K562 (cell line): ENCODE measurements at regions not wholly inside any gene's neighbourhood (a gene's known extent, or its start where the extent isn't known, plus 50 kb on each side); places are given as distances from the start of the nearest gene placed in this dataset.

Experiments
- ARHGAP35 ChIP-seq: fragments of 450-650 bp; IDR thresholded peaks from 2 replicates; pipeline ENCODE4 v1.6.1; 2018; ENCODE audit not compliant: partially characterized antibody
- CBX8 ChIP-seq: fragments of 200-600 bp; sonication (generic); IDR thresholded peaks from 2 replicates; pipeline ENCODE4 v1.6.1; 2012; ENCODE audit warnings: borderline replicate concordance, mixed run types, low read depth, mild to moderate bottlenecking, moderate library complexity, mixed read lengths, low read length, control low read depth, inconsistent platforms; ENCODE audit not compliant: poor library complexity, severe bottlenecking; ENCODE audit errors: extremely low read depth
- E2F3 ChIP-seq: fragments of 250-450 bp; sonication (Bioruptor Pico); IDR thresholded peaks from 2 replicates; pipeline ENCODE4 v1.4.0; 2020; ENCODE audit warnings: mild to moderate bottlenecking
- ETV1 ChIP-seq: fragments of 450-650 bp; conservative IDR thresholded peaks from 2 replicates; pipeline ENCODE4 v1.6.1; 2016; ENCODE audit warnings: missing genetic modification characterization, control low read depth, low read depth, missing compliant biosample characterization
- FOXP1 ChIP-seq: sonication (generic); formaldehyde crosslinking; IDR thresholded peaks from 2 replicates; pipeline ENCODE4 v1.8.0; 2022; ENCODE audit warnings: mild to moderate bottlenecking, missing genetic modification reagents
- HIVEP1 ChIP-seq: fragments of 250-450 bp; sonication (Bioruptor Pico); IDR thresholded peaks from 2 replicates; pipeline ENCODE4 v1.4.0; 2020; ENCODE audit warnings: mild to moderate bottlenecking
- L3MBTL2 ChIP-seq: fragments of 450-650 bp; IDR thresholded peaks from 2 replicates; pipeline ENCODE4 v1.6.1; 2016; ENCODE audit warnings: mild to moderate bottlenecking, moderate library complexity
- MTA3 ChIP-seq: fragments of 450-650 bp; formaldehyde crosslinking; IDR thresholded peaks from 2 replicates; pipeline ENCODE4 v1.6.1; 2017; ENCODE audit warnings: mild to moderate bottlenecking, borderline replicate concordance
- POLR2AphosphoS2 ChIP-seq: IDR thresholded peaks from 2 replicates; pipeline ENCODE4 v1.6.1; 2012; ENCODE audit warnings: low read length, improper control_type of control experiment
- POLR2B ChIP-seq: fragments of 450-650 bp; IDR thresholded peaks from 2 replicates; pipeline ENCODE4 v1.6.1; 2018; ENCODE audit warnings: low read depth; ENCODE audit not compliant: partially characterized antibody
- RFX5 ChIP-seq: IDR thresholded peaks from 2 replicates; pipeline ENCODE4 v1.6.1; 2011; ENCODE audit warnings: low read depth, mild to moderate bottlenecking, improper control_type of control experiment, low read length
- SETDB1 ChIP-seq: IDR thresholded peaks from one replicate; pipeline ENCODE4 v1.6.1; 2012; ENCODE audit warnings: low read length, control low read depth, inconsistent platforms
- SMARCB1 ChIP-seq: IDR thresholded peaks from 2 replicates; pipeline ENCODE4 v1.6.1; 2011; ENCODE audit warnings: improper control_type of control experiment, low read depth; ENCODE audit not compliant: insufficient read length
- YBX1 ChIP-seq: fragments of 450-650 bp; IDR thresholded peaks from 2 replicates; pipeline ENCODE4 v1.7.1; 2016; ENCODE audit warnings: mild to moderate bottlenecking
- ZBTB8A ChIP-seq: fragments of 450-650 bp; IDR thresholded peaks from 2 replicates; pipeline ENCODE4 v1.6.1; 2018; ENCODE audit warnings: mild to moderate bottlenecking, moderate library complexity; ENCODE audit not compliant: partially characterized antibody
- ZC3H4 ChIP-seq: sonication (generic); formaldehyde crosslinking; IDR thresholded peaks from 2 replicates; pipeline ENCODE4 v1.9.0; 2021; ENCODE audit warnings: missing genetic modification reagents, borderline replicate concordance
- ZNF76 ChIP-seq: fragments of 250-450 bp; sonication (Bioruptor Pico); IDR thresholded peaks from 2 replicates; pipeline ENCODE4 v1.4.0; 2020; ENCODE audit warnings: mild to moderate bottlenecking, moderate library complexity, borderline replicate concordance
- ZNF766 ChIP-seq: fragments of 200-800 bp; sonication (Bioruptor generic); conservative IDR thresholded peaks from 2 replicates; pipeline ENCODE4 v1.6.1; 2016; ENCODE audit warnings: missing genetic modification characterization, missing compliant biosample characterization
- ZSCAN32 ChIP-seq: fragments of 450-650 bp; formaldehyde crosslinking; IDR thresholded peaks from 2 replicates; pipeline ENCODE4 v1.4.0; 2020; ENCODE audit warnings: mild to moderate bottlenecking, moderate library complexity
- TF ChIP-seq, protein P1 (sequence below), 2 experiments: fragments of 450-650 bp; formaldehyde crosslinking in 1 of 2; IDR thresholded peaks; 2 replicates each; pipeline versions ENCODE4 v1.4.0 to v1.6.1; 2014 to 2020; ENCODE audit warnings: mild to moderate bottlenecking in 2 of 2, borderline replicate concordance in 1 of 2, low read depth in 1 of 2
- TF ChIP-seq, protein P2 (sequence below): fragments of 250-450 bp; sonication (Bioruptor Pico); IDR thresholded peaks from 2 replicates; pipeline ENCODE4 v1.8.0; 2021; ENCODE audit warnings: moderate library complexity, mild to moderate bottlenecking, inconsistent platforms

DNA sequence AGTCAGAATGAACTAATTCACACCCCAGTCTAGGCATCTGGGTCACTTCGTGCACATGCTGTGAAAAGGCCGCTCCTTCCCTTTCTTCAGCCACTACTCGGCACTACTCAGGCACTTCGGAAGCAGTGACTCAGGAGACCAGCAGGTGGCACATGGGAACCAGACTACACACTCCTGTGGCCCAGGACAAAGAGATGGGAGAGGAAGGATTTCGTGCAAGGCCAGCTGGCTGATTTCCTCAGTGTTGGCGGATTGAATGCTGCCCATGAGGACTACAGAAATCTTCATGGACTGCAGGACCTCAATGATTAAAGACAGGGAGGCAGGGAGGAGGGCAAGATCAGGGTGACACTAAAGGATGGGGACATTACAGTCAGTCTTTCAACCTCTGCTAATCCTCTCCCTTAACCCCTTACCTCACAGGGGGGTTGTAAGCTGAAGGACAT, 117.8 kb upstream of the SPACA1 start (continued):
- TF ChIP-seq ZC3H4 (CRISPR knock-in tag) = no peak
- TF ChIP-seq, protein P1, sequence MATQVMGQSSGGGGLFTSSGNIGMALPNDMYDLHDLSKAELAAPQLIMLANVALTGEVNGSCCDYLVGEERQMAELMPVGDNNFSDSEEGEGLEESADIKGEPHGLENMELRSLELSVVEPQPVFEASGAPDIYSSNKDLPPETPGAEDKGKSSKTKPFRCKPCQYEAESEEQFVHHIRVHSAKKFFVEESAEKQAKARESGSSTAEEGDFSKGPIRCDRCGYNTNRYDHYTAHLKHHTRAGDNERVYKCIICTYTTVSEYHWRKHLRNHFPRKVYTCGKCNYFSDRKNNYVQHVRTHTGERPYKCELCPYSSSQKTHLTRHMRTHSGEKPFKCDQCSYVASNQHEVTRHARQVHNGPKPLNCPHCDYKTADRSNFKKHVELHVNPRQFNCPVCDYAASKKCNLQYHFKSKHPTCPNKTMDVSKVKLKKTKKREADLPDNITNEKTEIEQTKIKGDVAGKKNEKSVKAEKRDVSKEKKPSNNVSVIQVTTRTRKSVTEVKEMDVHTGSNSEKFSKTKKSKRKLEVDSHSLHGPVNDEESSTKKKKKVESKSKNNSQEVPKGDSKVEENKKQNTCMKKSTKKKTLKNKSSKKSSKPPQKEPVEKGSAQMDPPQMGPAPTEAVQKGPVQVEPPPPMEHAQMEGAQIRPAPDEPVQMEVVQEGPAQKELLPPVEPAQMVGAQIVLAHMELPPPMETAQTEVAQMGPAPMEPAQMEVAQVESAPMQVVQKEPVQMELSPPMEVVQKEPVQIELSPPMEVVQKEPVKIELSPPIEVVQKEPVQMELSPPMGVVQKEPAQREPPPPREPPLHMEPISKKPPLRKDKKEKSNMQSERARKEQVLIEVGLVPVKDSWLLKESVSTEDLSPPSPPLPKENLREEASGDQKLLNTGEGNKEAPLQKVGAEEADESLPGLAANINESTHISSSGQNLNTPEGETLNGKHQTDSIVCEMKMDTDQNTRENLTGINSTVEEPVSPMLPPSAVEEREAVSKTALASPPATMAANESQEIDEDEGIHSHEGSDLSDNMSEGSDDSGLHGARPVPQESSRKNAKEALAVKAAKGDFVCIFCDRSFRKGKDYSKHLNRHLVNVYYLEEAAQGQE (IDR thresholded peaks at IDR 0.05; ENCODE audit: borderline replicate concordance) = peak; percentile 79
- TF ChIP-seq, protein P1 (CRISPR knock-in tag; IDR thresholded peaks at IDR 0.05; ENCODE audit: low read depth) = no peak
- TF ChIP-seq HIVEP1 = no peak
- TF ChIP-seq POLR2AphosphoS2 = no peak
- peak; percentile 45; the same call in 1 of the 2 replicates for TF ChIP-seq L3MBTL2
- no peak for TF ChIP-seq E2F3
- TF ChIP-seq ARHGAP35 = no peak
- no peak for TF ChIP-seq SETDB1
- no peak for TF ChIP-seq ZBTB8A
- no peak for TF ChIP-seq ZSCAN32 (CRISPR knock-in tag)
- TF ChIP-seq ZNF766 (CRISPR knock-in tag) = no peak
- TF ChIP-seq MTA3 = no peak
- TF ChIP-seq POLR2B = no peak
- TF ChIP-seq CBX8 = no peak
- no peak for TF ChIP-seq SMARCB1
- TF ChIP-seq ETV1 (tag) = peak; percentile 23; the same call in 1 of the 2 replicates
- no peak for TF ChIP-seq YBX1
- TF ChIP-seq ZNF76 = no peak
- TF ChIP-seq RFX5 = no peak
- TF ChIP-seq, protein P2, sequence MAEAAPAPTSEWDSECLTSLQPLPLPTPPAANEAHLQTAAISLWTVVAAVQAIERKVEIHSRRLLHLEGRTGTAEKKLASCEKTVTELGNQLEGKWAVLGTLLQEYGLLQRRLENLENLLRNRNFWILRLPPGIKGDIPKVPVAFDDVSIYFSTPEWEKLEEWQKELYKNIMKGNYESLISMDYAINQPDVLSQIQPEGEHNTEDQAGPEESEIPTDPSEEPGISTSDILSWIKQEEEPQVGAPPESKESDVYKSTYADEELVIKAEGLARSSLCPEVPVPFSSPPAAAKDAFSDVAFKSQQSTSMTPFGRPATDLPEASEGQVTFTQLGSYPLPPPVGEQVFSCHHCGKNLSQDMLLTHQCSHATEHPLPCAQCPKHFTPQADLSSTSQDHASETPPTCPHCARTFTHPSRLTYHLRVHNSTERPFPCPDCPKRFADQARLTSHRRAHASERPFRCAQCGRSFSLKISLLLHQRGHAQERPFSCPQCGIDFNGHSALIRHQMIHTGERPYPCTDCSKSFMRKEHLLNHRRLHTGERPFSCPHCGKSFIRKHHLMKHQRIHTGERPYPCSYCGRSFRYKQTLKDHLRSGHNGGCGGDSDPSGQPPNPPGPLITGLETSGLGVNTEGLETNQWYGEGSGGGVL (CRISPR knock-in tag) = no peak
- TF ChIP-seq FOXP1 = no peak
